GM23248 (cell line): ENCODE measurements at regions not wholly inside any gene's neighbourhood (a gene's known extent, or its start where the extent isn't known, plus 50 kb on each side); places are given as distances from the start of the nearest gene placed in this dataset.

ENCODE experiments used
- EZH2 ChIP-seq: fragments of 200-600 bp; sonication (generic); IDR thresholded peaks from 2 replicates; pipeline ENCODE4 v1.6.1; 2018; ENCODE audit warnings: antibody characterized with exemption, mild to moderate bottlenecking; ENCODE audit not compliant: insufficient read depth, poor library complexity, severe bottlenecking
- EZH2phosphoT487 ChIP-seq: fragments of 200-600 bp; sonication (generic); IDR thresholded peaks from 2 replicates; pipeline ENCODE4 v1.6.1; 2018; ENCODE audit warnings: antibody characterized with exemption, moderate library complexity, mild to moderate bottlenecking, low read depth; ENCODE audit not compliant: insufficient read depth

GRCh38 chr5:13581132-13581531 is 363.4 kb downstream of the DNAH5 start:
- TF ChIP-seq EZH2 (no peak), EZH2phosphoT487 (no peak)
